Kidney (tissue), 13 donors: ENCODE measurements at regions not wholly inside any gene's neighbourhood (a gene's known extent, or its start where the extent isn't known, plus 50 kb on each side); places are given as distances from the start of the nearest gene placed in this dataset.

Source experiments
- DNase-seq, 5 donors: peaks; one replicate each; pipeline ENCODE4 v3.0.0-alpha.2; 2013 to 2020
- FAIRE-seq: peaks from 2 replicates; lab custom pipeline; 2012; peaks lifted over from hg19 to GRCh38; lab: Jason Lieb, UNC
- H3K27ac ChIP-seq, 2 donors: one replicate each; pipeline ENCODE4 v1.7.0; 2013; ENCODE audit warnings: low read depth in 2 of 2, low read length in 2 of 2, inconsistent platforms in 1 of 2
- H3K27me3 ChIP-seq: one replicate; pipeline ENCODE4 v1.7.1; 2013; ENCODE audit warnings: low read length, inconsistent platforms; ENCODE audit not compliant: control insufficient read depth, insufficient read depth
- H3K36me3 ChIP-seq, 3 donors: one replicate each; pipeline versions ENCODE4 v1.7.0 to v1.7.1; 2013; ENCODE audit warnings: low read length in 3 of 3, control low read depth in 1 of 3, inconsistent platforms in 1 of 3; ENCODE audit not compliant: insufficient read depth in 3 of 3, control insufficient read depth in 2 of 3
- H3K4me1 ChIP-seq, 3 donors: one replicate each; pipeline versions ENCODE4 v1.7.0 to v1.7.1; 2013; ENCODE audit warnings: low read length in 3 of 3, inconsistent platforms in 1 of 3, low read depth in 1 of 3; ENCODE audit not compliant: control insufficient read depth in 2 of 3, insufficient read depth in 2 of 3
- H3K4me3 ChIP-seq, 3 donors: one replicate each; pipeline versions ENCODE4 v1.7.0 to v1.8.1; 2013; ENCODE audit warnings: low read length in 3 of 3, control low read depth in 1 of 3, inconsistent platforms in 1 of 3
- H3K9ac ChIP-seq, 3 donors: one replicate each; pipeline versions ENCODE4 v1.7.0 to v1.7.1; 2013; ENCODE audit warnings: low read length in 3 of 3, control low read depth in 1 of 3, inconsistent platforms in 1 of 3
- H3K9me3 ChIP-seq, 3 donors: one replicate each; pipeline versions ENCODE4 v1.7.0 to v1.7.1; 2013; ENCODE audit warnings: low read length in 3 of 3, control low read depth in 1 of 3, inconsistent platforms in 1 of 3; ENCODE audit not compliant: control insufficient read depth in 2 of 3, insufficient read depth in 1 of 3
- CTCF ChIP-seq: IDR thresholded peaks from 3 replicates; pipeline ENCODE4 v1.5.1; 2012; ENCODE audit warnings: mild to moderate bottlenecking, moderate library complexity, borderline replicate concordance; ENCODE audit not compliant: insufficient read depth; ENCODE audit errors: extremely low read depth
- intact Hi-C: fragments of 100-400 bp; cut with DNase I; formaldehyde crosslinking; loops from one replicate; pipeline ENCODE4 v1.11.1; 2022
- donor health status: control.
- donor health status: control.
- donor health status: control.
- donor health status: control.
- donor health status: control.
- donor health status: DM: yes; HTN: yes; CAD: no.
- donor health status: Normal renal cell carcinoma (clear cell type).

GRCh38 chr6:92915466-92915865 is 503.9 kb downstream of the EPHA7 start:
- no peaks in the 10 kb centered on the region for H3K36me3 ChIP-seq
- no peaks in the 10 kb centered on the region for H3K9me3 ChIP-seq
- H3K27me3 ChIP-seq: no peaks in the 10 kb centered on the region
- H3K9ac ChIP-seq: no peak overlapping the region
- TF ChIP-seq CTCF: no peak
- no peak overlapping the region for H3K4me3 ChIP-seq
- no peaks in the 10 kb centered on the region for H3K4me1 ChIP-seq
- DNase-seq (no peak), FAIRE-seq (no peak)
- H3K27ac ChIP-seq: no peak overlapping the region
- intact Hi-C loops: no loop called here

GRCh38 chr6:92911301-92911700 is 508.1 kb downstream of the EPHA7 start:
- DNase-seq (no peak), FAIRE-seq (no peak)
- no peaks in the 10 kb centered on the region for H3K36me3 ChIP-seq
- intact Hi-C loops: no loop called here
- no peaks in the 10 kb centered on the region for H3K4me1 ChIP-seq
- H3K9me3 ChIP-seq: no peaks in the 10 kb centered on the region
- H3K9ac ChIP-seq: no peak overlapping the region
- H3K27ac ChIP-seq: no peak overlapping the region
- no peak overlapping the region for H3K4me3 ChIP-seq
- TF ChIP-seq CTCF: no peak
- H3K27me3 ChIP-seq: no peaks in the 10 kb centered on the region

GRCh38 chr6:92910646-92911045 is 508.7 kb downstream of the EPHA7 start:
- DNase-seq (no peak), FAIRE-seq (peak; percentile 35)
- Histone ChIP-seq H3K27ac (no peak overlapping the region), H3K27me3 (no peaks in the 10 kb centered on the region), H3K9ac (no peak overlapping the region), H3K4me3 (no peak overlapping the region), H3K9me3 (no peaks in the 10 kb centered on the region), H3K36me3 (no peaks in the 10 kb centered on the region), H3K4me1 (no peaks in the 10 kb centered on the region)
- no peak for TF ChIP-seq CTCF
- intact Hi-C loops: no loop called here

- Histone ChIP-seq H3K36me3 (no peaks in the 10 kb centered on the region), H3K4me1 (no peaks in the 10 kb centered on the region), H3K4me3 (no peak overlapping the region), H3K9ac (no peak overlapping the region), H3K27me3 (no peaks in the 10 kb centered on the region), H3K9me3 (no peaks in the 10 kb centered on the region), H3K27ac (no peak overlapping the region)
- FAIRE-seq (no peak), DNase-seq (no peak)
- TF ChIP-seq CTCF: no peak
- intact Hi-C loops: no loop called here
These were observed 513.0 kb downstream of the EPHA7 start for GRCh38 chr6:92906385-92906784.
